Right lung (tissue), 2 donors: ENCODE measurements at regions not wholly inside any gene's neighbourhood (a gene's known extent, or its start where the extent isn't known, plus 50 kb on each side); places are given as distances from the start of the nearest gene placed in this dataset.

Experiments
- DNase-seq, 2 donors: peaks; one replicate each; pipeline ENCODE4 v3.0.0-alpha.2; 2013

DNA sequence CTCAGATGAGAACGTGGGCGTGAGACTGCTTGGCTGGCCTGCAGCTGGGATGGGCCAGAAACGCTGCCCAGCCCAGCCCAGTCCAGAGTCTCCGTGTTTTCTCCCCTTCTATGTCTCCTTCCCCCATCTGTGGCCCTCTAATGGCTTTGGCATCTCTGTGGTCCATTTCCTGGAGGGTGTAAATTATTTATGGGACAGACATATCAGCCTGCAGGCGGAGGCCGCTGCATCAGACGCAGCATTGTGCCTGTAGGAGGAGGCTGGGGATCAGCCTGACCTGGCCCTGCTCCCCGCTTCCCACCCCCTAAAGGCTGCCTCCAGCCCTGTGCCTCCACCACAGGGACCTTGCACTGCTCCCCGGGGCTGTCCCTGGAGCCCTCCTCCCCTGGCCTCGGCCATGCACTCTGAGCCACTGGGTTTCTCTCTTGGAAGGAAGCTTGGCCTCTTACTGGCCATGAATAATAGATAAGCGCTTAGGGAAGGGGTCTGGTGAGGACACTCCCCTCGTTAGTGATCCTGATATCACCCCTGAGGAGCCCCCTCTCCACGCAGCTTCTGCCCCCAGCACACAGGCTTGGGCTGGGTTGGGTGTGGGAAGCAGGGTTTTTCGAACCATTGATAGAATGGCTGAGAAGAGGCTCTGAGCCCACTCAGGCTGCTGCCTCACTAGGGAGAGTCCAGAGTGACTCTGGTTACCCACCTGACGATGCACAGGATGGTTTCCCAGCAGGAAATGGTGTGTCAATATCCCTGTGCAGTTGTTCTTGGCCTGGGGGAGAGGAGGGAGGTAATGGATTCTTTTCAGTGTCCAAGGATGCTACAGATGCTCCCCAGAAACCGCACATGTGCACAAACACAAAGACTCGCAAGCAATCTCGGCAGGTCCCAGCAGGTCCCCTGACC lies 185.5 kb downstream of the MYCN start:
- no peak for DNase-seq

GRCh38 chr2:16124881-16125613 lies 184.7 kb downstream of the MYCN start:
- no peak for DNase-seq

DNA sequence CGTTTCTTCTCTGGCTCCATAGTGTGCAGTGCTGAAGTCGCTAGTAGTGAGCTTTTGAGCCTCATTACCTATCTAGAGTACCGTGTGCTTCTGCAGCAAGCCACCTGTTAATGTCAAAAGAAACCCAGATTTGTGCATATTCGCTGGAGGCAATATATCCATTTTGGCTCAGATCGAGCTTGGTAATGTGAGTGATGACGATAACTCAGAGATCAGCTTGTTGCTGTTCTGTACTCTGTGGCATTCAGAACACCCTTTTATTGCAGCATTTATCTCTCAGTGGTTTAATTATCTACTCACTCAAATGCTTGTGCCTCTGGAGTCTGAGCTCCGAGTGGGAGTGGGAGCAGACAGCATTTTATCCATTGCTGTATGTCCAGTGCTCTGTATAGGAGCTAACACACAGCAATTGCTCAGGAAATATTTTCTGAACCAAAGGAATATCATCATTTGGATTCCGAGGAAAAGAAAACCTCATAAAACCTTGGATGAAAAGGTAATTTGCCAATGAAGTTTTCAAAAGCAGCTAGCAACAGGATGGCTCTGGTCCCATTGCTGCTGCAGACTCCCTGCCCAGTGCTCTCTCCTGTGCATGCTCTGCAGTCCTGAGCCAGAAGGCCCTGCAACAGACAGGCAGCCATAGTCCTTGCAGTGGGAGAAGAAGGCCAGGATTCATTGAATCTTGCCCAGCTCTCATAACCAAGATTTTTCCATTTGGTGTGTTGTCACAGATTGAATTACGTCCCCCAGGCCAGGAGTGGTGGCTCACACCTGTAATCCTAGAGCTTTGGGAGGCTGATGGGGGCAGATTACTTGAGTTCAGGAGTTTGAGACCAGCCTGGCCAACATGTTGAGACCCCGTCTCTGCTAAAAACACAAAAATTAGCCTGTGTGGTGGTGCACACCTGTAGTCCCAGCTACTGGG lies 183.8 kb downstream of the MYCN start:
- DNase-seq, result no peak

- no peak for DNase-seq
Measured at GRCh38 chr2:16123421-16123820, 183.1 kb downstream of the MYCN start.

- no peak for DNase-seq
Measured at GRCh38 chr2:16122556-16122955, 182.2 kb downstream of the MYCN start.

DNA sequence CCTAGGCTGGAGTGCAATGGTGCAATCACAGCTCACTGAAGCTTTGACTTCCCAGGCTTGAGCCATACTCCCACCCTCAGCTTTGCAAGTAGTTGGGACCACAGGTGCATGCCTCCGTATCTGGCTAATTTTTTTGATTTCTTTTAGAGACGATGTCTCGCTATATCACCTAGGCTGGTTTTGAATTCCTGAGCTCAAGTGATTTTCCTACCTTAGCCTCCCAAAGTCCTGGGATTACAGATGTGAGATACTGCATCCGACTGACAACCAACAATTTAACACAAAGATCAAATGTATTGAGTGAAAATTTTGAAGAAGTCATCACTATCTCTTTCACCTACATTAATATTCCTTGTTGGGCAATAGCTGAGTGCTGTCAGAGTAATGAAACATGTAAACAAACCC lies 181.6 kb downstream of the MYCN start:
- no peak for DNase-seq

DNA sequence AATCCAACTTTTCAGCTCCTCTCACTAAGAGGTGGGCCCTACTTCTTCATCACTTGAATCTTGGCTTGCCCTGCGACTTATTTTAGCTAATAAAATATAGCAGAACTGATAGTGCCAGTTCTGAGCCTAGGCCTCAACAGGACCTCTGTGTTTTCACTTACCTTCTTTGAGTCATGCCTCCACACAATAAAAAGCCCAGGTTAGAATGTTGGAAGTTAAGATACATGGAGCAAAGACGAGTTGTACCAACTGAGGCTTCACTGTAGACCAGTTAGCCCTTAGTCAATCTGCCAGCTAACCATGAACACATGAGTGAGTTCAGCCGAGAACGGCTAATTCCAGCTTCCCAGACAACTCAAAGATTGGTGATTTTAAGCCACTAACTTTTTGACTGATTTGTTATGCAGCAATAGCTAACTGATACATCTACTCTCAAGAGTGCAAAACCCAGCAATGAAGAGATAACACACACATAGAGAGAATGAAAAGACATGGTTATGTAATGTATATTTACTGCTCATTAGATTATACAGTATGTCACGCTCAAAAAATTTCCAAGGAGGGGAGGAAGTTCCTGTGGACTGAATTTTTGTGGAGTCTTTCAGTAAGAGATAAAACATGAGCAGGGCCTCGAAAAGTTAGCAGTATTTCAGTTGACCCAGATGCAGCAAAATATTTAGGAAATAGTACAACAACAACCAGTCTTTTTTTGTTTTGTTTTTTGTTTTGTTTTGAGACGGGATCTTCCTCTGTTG lies 181.1 kb downstream of the MYCN start:
- no peak for DNase-seq

- DNase-seq, result no peak
Measured at GRCh38 chr2:16120591-16121180, 180.3 kb downstream of the MYCN start.

DNA sequence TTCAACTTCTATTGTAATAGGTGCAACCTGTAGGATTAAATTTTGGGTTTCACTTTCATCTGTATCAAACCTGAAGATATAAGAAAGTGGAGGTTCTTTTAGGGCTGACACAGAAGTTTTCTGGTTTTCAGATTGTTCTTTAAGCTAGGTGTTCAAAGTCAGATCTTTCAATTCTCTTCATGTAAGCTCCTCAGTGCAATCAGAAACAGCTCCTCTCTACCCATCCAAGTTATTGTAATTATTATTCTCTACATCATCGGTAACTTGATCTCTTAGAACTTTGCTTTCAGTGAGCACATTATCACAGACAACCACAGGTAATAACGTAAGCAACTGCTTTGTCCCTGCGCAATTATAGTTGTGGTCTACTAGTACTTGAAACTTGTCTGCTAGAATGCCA lies 179.4 kb downstream of the MYCN start:
- no peak for DNase-seq

- no peak for DNase-seq
Measured at GRCh38 chr2:16118611-16119590, 178.6 kb downstream of the MYCN start.

DNA sequence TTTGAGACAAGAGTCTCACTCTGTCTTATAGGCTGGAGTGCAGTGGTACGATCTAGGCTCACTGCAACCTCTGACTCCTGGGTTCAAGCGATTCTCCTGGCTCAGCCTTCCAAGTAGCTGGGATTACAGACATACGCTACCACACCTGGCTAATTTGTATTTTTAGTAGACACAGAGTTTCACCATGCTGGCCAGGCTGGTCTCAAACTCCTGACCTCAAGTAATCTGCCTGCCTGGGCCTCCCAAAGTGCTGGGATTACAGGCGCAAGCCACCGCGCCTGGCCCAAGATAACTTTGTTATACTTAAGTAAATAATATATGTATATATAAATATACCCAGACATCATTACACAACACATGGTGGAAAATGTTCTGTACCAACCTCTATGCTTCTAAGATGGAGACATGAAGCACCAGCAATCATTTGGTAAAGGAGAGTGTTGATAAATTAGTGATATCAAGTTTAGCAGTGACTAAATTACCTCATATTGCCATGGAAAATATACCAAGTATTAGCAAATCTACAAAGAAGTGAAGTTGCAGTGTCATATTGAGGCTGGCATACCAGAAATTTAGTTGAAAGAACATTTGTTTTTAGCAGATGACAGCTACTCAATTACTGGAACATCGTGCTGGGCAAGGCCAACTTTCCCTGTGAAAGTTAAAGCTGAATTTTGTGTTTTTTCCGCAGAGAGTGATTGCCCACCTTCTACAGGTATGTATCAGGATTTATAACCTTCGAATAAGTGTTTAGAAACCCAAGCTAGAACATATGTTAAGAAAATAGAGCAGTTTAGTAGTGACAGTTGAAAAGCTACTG lies 177.7 kb downstream of the MYCN start:
- DNase-seq, result no peak

DNA sequence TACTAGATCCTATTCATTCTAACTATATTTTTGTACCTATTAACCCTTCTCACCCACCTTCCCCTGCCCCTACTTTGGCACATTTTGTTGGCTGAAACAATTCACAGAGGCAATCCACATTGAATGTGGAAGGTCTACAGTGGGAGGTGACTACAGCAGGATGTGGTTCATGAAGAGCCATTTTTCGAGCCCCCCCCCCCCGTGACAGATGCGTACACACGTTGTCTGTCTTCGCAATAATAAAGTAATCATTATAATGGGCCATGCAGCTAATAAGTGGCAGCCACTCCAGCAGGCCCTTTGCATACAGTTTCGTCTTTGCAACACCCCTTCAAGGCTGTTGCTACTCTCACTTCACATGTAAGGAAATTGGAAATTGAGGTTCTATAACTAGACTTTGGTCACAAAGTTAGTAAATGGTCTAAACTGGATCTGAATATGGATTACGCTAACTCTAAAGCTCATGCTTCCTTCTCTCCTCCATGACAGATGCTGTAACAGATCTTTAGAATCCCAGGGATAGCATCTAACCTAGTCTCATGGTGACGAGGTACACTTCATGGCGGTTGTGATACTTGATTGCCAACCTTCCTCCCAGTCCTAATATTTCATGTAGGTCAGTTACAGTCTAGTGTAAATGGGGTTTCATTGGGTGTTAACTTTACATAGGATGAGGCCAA lies 176.8 kb downstream of the MYCN start:
- no peak for DNase-seq

- no peak for DNase-seq
Measured at GRCh38 chr2:16115881-16116830, 175.8 kb downstream of the MYCN start.

GRCh38 chr2:16115291-16115690 lies 174.9 kb downstream of the MYCN start:
- DNase-seq, result no peak

- DNase-seq, result no peak
Measured at GRCh38 chr2:16114836-16115235, 174.5 kb downstream of the MYCN start.

- DNase-seq, result no peak
Measured at GRCh38 chr2:16114070-16114469, 173.7 kb downstream of the MYCN start.

GRCh38 chr2:16113568-16113967 lies 173.2 kb downstream of the MYCN start:
- DNase-seq, result no peak
